Stimulated activated CD4-positive, alpha-beta T cell treated with anti-CD3 and anti-CD28 coated beads, Interleukin-2, amount 100 ng/mL, for 24 hours (primary cell): ENCODE measurements at regions not wholly inside any gene's neighbourhood (a gene's known extent, or its start where the extent isn't known, plus 50 kb on each side); places are given as distances from the start of the nearest gene placed in this dataset.
A peak's percentile ranks its signal among the peaks of the same experiment; 100 is the strongest.
"Not testable (repeated sequence)": the region's sequence is repeated elsewhere in the genome, so short reads cannot be mapped to it uniquely, and the experiment has no call there.

Experiments
- DNase-seq, 2 donors: peaks; one replicate each; pipeline ENCODE4 v3.0.0-alpha.2; 2020

DNA sequence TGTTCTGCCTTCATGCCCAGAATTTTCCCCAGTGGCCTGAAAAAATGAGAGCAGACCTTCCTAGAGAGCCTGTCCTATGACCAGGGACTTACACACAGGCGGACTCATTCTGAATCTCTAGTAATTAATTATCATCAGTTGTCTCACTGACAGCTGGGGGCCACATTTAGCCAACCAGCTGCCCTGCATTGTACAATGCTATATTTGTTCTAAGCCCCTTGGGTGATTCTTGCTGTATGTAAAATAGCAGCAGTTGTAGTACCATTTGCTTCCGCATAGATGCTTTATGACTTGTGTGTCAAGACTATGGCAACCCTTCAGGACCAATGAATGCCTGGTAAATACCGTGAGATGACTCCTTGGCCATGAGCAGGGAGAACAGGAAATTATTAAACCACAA is 415.4 kb upstream of the SEMA6A start:
- no peak for DNase-seq

DNA sequence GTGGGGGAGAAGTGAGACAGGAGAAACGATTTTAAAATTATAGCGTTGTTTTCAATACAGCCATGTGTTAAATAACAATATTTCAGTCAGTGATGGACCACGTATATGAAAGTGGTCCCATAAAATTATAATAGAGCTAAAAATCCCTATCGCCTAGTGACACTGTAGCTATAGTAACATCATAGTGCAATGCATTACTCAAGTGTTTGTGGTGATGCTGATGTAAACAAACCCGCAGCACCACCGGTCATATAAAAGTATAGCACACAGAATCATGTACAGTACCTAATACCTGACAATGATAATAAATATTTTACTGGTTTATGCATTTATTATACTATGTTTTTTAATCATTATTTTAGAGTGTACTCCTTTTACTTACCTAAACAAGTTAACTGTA is 407.4 kb upstream of the SEMA6A start:
- no peak for DNase-seq

DNA sequence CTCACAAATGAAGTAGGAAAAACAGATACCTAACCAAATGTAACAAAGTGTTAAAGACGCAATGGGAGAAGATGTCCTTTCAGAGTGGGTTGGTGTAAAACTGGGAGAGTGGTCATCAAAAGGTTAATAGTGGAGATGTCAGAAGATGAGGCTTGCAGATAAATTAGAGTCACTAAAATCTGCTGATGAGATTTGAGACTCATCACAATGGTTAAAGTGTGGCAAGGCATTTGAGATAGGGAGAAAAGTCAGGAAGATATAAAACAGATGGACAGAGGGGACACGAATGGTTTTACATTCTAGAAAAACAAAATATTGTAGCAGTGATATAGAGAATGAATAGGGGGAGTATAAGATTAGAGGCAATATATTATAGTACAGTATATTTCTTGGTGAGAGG is 406.0 kb upstream of the SEMA6A start:
- DNase-seq, result no peak

DNA sequence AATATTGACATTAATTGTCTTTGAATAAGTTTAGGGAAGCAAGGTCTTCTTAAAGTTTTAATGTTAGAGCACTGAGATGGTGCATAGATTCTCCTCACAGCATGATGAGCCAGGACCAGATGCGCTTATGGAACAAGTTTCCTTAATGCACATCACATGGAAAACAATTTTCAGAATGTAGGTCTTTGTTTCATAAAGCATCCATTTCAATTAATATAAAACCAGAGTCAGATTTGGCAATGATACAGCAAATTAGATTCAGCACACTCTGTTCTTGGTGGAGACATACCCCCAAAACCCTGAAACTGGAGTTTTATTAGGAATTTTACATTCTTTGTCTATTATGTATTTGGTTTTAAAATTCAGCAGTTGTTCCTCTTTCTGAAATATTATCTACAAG is 402.1 kb upstream of the SEMA6A start:
- no peak for DNase-seq

DNA sequence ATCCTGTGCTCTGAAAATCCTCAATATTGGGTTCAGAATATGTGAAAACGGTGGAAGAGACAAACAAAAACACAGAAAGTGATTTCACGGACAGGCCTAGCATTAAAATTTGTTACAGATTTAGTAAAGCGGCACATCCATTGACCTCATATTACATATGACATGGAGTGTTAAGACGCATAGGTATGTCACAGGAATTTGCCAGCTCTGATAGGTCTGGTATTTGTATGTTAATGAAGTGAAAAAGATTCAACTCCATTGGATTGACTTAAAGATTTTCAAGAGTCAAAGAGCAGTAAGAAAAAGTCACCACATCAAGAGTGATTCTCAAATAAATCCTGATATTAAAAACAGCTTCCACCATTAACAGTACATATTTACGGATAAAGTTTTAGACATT is 396.5 kb upstream of the SEMA6A start:
- no peak for DNase-seq

DNA sequence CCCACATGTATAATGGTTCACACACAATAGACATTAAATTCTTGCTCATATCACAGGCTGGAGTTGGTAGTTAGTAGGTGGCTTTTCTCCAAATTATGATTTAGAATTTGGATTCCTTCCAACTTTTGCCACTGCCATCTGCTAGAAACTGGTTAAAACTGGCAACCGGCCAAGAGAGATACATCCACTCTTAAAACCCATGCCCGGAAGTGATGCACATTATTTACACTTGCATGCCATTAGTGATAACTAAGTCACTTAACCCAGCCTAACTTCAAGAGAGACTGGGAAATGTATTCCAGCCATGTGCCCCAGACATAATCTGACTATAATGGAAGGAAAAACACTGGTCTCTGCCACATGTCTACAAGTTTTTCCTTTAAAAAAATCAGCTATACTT is 395.7 kb upstream of the SEMA6A start:
- DNase-seq, result no peak

DNA sequence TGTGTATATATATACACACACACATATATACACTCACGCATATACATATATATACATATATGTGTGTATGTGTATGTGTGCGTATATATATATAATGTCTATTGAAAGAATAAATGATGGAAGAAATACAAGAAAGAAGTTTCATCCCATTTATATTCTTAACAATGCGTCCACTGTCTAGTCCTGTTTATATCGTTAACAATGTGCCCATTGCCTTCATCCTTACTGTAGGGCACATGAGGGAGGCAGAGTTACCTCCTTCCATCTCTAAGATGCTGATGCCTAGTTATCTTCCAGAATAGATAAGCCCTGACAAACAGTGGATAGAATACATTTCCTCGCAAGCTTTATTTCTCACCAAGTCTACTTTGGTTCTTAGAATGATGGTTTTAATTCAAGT is 389.8 kb upstream of the SEMA6A start:
- DNase-seq, result no peak

DNA sequence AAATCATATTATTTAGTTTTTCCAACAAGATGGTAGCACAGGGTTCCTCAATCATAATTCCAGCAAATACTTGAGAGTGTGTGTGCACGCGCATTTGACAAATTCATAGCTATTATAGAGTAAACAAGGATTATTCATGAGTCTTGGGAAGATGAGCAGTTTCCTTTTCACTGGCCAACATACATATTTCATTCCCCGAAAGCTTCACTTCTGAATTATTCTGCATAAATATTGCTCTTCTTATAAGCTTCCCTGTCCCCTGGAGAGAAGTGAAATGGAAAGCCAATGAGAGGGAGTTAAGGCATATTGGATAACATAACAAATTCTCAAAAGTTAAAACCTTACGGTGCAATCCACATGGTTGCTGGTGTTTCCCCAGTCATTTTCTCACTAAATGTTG is 386.4 kb upstream of the SEMA6A start:
- no peak for DNase-seq

DNA sequence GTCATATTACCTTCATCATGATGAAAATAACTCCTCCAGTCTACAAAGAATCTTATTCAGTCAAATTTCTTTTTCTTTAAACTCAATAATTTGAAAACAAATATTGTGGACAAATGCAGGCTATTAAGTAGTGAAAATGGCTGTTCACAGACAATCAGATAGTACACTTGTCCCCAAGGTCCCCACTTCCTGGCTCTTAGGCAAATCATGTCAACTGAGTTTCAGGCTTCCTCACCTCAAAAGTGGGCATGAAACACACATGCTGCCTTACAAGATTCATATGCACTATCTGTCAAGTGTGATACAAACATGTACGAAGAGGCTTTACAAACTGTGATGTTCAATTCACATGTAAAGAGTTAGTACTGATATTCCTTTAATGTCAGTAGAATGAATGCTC is 385.2 kb upstream of the SEMA6A start:
- DNase-seq, result no peak

DNA sequence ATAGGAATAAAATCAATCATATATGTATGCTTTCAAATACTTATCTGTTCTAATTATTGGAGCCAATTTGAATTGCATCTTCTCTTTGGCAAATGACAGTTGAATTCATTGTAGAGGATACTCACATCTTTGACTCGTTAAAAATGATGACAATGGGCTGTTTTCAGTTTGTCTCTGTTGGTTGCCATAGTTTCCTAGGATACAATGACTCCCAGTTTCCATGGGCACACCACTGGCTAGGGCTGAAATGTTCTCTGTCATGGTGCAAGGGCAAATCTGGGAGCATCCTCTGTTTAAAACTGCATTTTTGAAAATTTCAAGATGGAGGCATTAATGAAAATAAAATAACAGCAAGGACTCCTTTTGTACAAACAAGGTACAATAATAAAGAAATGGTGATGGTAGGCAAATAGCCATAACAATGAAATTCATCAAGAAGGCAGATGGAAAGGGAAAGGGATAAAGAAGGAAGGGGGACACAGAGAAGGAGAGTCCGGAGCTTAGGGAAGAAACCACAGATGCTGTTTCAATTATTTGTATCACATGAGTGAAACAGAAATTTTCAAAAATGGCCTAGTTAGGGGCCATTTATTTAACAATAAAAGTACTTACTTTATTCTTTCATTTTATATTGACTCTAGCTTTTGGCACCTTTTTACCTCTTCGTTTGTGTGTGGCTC is 378.8 kb upstream of the SEMA6A start:
- no peak for DNase-seq

DNA sequence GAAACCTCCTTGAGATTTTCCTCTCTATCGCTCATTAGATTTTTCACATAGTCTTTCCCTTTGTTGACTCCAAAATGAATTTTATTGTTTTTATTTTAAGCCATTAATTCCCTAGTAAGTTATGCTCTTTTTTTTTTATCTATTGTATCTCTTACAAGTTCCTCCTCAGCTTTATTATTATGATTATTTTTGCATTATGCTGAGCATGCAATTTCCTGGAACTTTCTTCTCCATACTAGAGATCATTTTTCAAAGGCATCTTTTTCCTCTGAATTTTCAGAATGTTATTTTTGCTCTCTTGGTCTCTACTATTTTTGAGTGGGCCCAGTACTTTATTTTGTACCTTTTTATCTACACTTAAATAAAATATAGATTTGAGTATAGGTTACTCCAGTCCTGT is 376.6 kb upstream of the SEMA6A start:
- no peak for DNase-seq

DNA sequence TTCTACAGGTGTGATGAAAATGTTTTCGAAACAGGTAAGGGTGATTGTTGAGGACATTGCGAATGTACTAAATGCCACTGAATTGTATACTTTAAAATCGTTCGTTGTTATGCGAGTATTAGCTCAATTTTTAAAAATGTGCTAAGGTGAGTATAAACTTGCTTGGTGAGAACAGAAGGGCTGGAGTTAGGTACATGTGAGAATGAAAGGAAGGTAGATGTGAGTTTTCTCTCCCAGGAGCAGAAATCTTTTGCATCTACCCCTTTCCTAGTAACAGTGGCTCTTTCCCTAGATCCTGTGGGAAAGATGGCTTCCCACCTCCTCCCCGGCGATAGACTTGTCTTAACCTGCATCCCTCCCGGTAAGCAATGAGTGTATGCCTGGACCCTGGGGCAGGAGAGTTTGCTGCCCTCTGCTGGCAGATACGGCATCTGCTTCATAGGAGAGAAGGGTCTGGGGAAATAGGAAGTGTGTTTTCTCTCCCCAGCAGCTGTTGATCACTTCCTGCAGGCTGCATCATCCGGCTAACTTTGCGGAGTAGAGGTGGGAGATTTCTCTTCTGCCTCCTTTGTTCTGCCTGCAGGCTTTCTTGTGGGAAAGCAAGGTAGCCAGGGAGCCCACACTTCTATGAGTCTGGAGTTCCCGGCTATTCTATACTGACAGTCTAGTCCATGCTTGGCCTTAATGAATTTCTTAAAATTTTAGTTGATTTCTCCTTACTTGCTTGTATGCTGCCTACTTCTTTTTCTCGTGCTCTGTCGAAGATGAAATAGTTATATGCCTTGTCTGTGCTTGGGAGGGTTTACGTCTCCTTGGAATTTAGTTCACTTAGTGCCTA is 373.3 kb upstream of the SEMA6A start:
- DNase-seq, result peak; percentile 64 to 71

DNA sequence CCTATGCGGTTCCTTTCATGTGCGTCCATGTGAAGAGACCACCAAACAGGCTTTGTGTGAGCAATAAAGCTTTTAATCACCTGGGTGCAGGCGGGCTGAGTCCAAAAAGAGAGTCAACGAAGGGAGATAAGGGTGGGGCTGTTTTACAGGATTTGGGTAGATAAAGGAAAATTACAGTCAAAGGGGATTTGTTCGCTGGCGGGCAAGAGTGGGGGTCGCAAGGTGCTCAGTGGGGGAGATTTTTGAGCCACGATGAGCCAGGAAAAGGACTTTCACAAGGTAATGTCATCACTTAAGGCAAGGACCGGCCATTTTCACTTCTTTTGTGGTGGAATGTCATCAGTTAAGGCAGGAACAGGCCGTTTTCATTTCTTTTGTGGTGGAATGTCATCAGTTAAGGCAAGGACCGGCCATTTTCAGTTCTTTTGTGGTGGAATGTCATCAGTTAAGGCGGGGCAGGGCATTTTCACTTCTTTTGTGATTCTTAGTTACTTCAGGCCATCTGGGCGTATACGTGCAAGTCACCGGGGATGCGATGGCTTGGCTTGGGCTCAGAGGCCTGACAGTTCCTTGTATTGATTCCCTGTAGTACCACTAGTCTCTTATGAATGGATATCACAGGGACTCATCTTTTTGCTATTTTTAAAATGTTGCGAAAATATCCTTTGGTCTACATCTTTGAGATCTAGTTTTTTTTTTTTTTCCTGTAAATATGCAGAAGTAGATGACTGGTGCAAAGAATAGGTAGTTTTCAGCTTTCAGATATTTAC is 371.2 kb upstream of the SEMA6A start:
- DNase-seq, result not testable (repeated sequence)

DNA sequence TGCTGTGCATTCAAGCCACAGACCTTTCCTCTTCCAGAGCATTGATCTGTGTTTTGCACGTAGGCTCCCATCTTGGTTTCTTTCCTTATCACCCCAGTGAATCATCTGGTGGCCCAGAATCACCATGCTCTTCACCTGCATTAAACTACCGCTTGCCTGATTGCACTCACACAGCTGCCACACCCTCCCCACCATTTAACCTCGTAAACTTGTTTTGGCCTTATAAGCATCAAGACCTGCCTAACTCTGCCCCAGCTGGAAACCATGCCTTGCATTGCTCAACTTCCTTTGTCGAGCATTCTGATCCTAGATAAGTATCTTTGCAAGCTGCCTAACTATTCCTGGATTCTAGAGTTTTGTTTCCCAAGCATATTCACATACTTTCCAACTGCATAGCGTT is 369.6 kb upstream of the SEMA6A start:
- DNase-seq, result no peak

DNA sequence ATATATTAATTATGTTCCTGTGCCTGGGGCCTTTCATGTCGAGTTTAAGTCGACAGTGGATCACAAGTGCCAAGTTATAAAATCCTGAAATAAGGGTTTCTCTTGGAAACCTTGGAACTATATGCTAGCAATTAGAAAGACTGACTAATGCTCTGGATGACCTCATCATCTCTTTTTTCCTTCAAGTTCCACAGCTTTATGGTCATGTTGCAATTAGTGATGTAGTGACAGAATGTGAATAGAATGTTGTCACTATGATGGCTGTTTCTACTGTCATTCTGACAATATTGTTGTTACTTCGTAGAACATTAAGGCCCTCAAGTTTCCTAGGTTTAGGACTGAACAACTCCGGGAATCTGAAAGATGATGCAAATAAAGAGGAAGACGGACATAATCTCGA is 368.0 kb upstream of the SEMA6A start:
- no peak for DNase-seq

DNA sequence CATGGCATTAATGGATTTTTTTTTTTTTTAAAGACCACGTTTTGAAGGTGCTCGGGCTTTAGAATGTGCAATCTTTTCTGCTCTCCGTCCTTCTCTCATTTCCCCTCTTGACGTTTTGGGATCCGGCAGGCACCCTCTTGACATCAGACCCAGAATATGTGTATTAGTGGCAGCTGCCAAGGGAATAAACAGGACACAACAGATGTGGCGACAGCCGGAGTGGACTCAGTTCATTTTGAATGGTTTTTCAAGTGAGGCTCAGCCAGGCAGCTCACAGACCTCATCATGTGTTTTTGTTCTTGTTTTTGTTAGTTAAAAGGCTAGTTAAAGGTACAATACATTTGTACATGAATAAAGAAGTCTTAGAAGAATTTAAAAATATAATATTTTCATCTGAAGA is 365.0 kb upstream of the SEMA6A start:
- no peak for DNase-seq

DNA sequence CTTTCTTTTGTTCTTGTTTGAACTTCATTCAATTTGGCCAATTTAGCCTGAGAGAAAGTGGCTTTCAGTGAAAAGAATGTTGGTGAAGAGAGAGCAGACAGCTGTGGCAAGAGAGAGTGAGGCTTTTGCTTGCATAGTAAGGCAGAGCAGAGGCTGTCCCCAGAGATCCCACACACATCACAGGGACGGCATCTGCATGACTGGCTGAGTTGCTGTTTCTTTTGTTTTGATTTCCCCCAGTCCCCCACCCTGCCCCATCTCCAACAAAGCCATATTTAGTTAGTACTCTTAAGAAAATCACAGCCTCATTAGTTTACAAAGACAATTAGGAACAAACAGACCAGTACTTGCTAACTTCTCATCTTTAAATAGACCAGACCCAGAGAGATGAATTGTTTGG is 363.9 kb upstream of the SEMA6A start:
- no peak for DNase-seq

DNA sequence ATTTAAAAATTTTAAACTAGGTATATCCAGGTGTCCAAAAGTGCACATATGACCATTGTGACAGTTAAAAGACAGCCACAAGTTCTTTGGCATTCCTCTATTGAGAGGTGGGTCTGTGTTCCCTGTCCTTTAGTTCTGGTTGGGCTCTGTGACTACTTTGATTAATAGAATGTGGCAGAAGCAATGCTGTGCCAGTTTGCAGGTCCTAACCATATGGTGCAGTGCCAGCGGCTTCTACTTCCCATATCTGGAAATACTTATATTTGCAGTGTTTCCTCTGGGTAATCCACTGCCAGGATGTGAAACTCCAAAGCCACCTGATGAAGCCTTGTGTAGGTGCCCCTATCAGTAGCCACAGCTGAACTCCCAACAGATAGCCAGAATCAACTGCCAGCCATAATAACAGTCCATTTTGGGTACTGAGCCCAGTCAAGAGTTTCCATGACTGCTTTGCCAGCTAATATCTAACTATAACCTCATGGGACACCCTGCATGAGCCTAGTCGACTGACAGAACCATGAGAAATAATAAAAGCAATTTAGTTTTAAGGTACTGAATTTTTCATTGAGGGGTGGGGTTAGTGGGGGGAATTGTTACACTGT is 361.0 kb upstream of the SEMA6A start:
- no peak for DNase-seq

DNA sequence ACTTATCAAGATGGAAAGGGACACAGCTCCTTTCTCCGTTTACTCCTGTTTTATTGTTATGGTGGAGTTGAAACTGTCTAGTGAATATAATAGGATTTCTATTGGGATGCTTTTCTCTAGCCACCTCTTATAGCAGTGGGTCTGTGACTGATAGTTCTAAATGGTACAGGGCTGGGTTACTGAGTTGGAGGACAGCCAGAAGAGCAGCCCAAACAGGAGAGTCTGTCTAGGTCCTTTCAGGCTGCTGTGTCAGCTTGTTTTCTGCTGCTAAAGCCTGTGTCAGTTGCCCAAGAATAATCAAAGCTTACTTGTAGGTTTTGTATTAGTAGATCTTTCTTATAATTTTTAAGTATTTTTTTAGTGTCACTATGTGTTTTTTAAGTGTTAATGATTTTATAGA is 356.0 kb upstream of the SEMA6A start:
- DNase-seq, result no peak

DNA sequence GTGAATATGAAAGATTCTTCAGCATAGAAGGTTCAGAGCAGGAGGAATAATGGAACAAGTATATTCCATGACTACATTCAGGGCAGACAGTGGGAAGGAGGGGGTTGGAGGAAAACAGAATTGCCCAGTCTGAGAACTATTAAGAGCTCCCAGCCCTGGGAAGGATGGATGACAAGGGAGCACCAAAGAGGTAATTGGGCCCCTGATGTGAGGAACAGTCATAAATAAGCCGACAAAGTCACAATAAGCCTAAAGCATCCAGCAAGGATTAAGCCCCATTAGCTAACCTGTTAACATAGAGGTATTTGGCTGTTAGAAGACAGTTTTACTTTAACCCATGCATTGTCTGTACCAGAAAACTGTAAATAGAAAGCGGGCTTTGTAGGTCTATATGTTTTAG is 348.7 kb upstream of the SEMA6A start:
- no peak for DNase-seq

DNA sequence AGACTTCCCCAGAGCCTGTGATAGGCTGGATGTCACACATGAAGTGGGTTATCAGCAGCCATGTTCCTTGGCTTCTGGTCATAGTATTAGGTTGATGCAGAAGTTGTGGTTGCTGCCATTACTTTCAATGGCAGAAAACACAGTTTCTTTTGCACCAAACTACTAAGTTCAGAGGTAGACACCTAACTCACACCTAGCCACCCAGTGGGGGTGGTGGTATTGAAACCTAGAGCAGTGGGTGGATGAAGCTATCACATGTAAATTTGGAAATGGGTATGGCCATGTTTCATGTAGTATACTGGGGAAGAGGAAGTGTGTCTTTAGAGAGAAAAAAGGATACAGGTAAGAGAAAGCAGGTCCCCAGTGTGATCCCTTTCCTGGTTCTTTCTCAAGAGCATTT is 347.9 kb upstream of the SEMA6A start:
- no peak for DNase-seq

DNA sequence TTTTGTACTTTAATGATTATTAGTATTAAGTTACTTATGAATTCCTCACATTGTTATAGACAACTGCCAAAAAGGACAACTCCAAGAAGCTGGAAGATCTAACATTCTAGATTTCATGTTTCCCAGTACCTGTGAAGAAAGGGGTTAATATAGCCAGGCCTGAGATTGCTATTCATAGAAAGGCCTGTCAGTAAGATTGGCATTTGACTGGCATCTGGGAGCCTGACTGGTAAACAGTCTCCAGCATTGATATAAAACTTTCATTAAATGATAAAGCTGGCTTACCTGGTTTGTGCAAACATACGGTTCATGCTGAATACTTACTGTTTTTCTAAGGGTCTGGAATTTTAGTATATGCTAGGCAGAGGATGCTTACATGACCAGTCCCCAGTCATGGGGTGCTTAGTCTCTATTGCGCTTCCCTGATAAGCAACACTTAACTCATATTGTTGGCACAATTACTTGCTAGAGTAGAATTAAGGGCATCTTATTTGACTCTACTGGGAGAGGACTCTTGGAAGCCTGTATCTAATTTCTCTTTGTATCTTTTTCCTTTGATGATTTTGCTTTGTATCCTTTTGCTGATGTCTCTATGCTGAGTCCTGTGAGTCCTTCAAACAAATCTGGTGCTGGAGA is 340.4 kb upstream of the SEMA6A start:
- no peak for DNase-seq

DNA sequence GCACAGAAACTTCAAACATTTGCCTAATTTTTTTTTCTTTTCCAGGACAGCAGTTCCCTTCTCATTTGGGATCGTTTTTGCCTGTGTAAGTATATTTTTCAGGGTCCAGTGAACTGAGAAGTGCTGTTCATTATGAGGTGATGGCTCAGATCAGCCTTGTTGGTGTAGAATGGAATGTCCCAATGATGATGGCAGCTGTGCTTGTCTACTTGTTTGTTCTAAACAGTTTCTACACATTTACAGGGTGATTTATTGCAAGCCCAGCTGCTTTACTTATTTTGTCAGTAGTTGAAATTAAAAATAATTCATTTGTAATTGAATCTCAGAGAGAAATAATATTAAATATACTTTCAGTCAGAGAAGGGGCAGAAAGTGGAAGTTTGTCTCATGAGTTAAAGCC is 337.6 kb upstream of the SEMA6A start:
- no peak for DNase-seq
